Fibroblast of mammary gland (primary cell): ENCODE measurements at regions not wholly inside any gene's neighbourhood (a gene's known extent, or its start where the extent isn't known, plus 50 kb on each side); places are given as distances from the start of the nearest gene placed in this dataset.

Experiments used
- DNase-seq: peaks from one replicate; pipeline ENCODE4 v3.0.0-alpha.2; 2010; ENCODE audit warnings: low read depth
- H3K4me3 ChIP-seq: 2 replicates; pipeline ENCODE4 v1.5.1; 2011; ENCODE audit warnings: low read depth, mild to moderate bottlenecking, low read length, moderate library complexity; ENCODE audit not compliant: control insufficient read depth
- TF ChIP-seq, protein P1 (sequence below): conservative IDR thresholded peaks from 2 replicates; pipeline ENCODE4 v1.5.1; 2011; ENCODE audit warnings: low read depth, low read length, inconsistent platforms; ENCODE audit not compliant: control insufficient read depth, insufficient read depth

DNA sequence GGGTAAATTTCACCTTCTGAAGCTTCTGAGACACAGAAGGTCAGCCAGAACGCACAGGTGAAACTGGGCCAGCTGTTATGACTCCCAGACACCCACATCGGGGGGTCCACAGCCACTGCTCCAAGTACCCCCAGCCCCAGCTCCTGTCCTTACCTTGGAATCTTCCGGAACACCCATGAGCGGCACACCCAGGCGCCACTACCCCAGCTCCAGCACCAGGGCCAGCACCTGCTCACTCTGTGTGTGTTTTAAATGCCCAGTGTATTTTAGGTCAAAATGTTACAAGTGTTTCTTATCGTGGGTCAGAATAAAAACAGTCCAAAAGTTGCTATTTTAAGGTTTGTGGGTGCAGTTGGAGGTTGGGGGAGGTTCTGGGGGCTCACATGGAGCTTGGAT lies 116.3 kb downstream of the RMI2 start:
- no peak for DNase-seq
- H3K4me3 ChIP-seq: no peak overlapping the region
- TF ChIP-seq, protein P1, sequence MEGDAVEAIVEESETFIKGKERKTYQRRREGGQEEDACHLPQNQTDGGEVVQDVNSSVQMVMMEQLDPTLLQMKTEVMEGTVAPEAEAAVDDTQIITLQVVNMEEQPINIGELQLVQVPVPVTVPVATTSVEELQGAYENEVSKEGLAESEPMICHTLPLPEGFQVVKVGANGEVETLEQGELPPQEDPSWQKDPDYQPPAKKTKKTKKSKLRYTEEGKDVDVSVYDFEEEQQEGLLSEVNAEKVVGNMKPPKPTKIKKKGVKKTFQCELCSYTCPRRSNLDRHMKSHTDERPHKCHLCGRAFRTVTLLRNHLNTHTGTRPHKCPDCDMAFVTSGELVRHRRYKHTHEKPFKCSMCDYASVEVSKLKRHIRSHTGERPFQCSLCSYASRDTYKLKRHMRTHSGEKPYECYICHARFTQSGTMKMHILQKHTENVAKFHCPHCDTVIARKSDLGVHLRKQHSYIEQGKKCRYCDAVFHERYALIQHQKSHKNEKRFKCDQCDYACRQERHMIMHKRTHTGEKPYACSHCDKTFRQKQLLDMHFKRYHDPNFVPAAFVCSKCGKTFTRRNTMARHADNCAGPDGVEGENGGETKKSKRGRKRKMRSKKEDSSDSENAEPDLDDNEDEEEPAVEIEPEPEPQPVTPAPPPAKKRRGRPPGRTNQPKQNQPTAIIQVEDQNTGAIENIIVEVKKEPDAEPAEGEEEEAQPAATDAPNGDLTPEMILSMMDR: no peak

DNA sequence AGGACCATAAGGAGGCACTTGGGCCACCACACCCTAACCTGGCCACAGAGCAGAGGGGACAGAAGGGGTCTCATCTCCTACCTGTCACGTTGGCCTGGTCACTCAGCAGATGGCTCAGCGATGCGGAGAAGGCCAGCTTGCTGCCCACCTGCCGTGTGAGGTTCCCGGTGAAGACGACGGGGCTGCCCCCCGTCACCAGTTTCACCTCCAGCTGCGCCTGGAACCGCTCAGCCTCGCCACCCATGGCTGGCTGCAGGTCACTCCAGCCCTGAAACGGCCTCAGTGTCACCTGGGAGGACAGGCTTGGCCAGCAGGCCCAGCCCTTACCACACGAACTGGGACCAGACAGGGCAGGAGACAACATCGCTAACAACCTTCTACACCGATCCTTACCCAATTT lies 116.8 kb downstream of the RMI2 start:
- no peak for DNase-seq
- H3K4me3 ChIP-seq: no peak overlapping the region
- TF ChIP-seq, protein P1: no peak

DNA sequence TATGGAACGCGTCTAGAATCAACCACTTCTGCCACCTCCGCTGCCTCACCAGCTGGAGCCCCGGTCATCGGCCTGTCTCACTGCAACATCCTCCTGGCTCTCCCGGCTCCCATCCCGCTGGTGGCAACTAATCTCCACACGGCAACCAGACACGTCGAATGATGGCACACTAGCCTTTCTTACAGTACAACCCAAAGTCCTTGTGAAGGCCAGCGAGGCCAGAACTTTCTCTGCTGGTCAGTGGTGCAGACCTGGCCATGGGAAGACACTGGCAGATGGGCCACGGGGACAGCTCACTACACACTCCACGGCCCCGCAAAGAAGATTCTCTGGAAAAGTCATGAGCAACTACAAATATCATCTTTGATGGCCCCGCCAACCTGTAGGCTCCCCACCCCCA lies 117.6 kb downstream of the RMI2 start:
- TF ChIP-seq, protein P1: no peak
- no peak overlapping the region for H3K4me3 ChIP-seq
- DNase-seq: no peak

GRCh38 chr16:11464241-11464640 lies 119.0 kb downstream of the RMI2 start:
- no peak for DNase-seq
- H3K4me3 ChIP-seq: no peak overlapping the region
- TF ChIP-seq, protein P1: no peak

DNA sequence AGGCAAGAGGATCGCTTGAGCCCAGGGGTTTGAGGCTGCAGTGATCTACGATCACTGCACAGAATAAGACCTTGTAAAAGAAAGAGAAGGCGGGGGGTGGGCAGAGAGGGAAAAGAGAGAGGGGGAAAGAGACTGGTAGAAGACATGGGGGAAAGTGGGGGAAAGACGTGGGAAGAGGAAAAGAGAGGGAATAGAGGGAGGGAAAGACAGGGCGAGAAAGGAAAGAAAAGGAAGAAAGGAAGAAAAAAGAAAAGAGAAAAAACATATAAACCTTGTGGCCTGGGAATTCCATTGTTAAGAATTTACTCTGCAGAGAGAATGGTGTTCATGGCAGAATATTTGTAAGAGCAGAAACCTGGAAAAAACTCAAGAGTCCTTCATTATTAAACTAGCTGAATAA lies 120.4 kb downstream of the RMI2 start:
- TF ChIP-seq, protein P1: no peak
- no peak overlapping the region for H3K4me3 ChIP-seq
- DNase-seq: no peak

GRCh38 chr16:11470676-11471415 lies 115.9 kb downstream of the LITAF start:
- H3K4me3 ChIP-seq: no peak overlapping the region

More at GRCh38 chr16:11470676-11471415, 115.9 kb downstream of the LITAF start:
- DNase-seq: peak; percentile 23
- TF ChIP-seq, protein P1: no peak
